Glomerular visceral epithelial cell (primary cell): ENCODE measurements at regions not wholly inside any gene's neighbourhood (a gene's known extent, or its start where the extent isn't known, plus 50 kb on each side); places are given as distances from the start of the nearest gene placed in this dataset.

Experiments used
- DNase-seq: peaks from one replicate; pipeline ENCODE4 v3.0.0-alpha.2; 2016; ENCODE audit errors: extremely low spot score

DNA sequence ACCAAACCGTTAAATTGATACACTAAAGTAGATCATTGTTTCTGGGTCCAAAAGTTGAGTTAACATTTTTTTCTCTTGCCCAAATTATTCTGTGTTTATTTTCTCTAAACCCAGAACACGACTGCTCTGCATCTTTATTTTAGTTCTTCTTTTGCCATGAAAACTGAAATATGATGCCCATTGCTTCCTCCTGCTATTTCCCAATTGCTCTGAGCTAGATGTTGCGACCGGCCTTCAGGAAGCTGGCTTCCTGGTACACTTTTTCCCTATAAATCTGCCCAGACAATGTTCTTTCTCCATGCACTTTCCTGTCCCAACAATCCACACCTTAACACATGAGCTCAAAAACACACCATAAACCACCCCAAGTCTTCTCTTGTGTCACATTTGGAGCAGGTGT lies 501.4 kb downstream of the FBXO15 start:
- DNase-seq = no peak

DNA sequence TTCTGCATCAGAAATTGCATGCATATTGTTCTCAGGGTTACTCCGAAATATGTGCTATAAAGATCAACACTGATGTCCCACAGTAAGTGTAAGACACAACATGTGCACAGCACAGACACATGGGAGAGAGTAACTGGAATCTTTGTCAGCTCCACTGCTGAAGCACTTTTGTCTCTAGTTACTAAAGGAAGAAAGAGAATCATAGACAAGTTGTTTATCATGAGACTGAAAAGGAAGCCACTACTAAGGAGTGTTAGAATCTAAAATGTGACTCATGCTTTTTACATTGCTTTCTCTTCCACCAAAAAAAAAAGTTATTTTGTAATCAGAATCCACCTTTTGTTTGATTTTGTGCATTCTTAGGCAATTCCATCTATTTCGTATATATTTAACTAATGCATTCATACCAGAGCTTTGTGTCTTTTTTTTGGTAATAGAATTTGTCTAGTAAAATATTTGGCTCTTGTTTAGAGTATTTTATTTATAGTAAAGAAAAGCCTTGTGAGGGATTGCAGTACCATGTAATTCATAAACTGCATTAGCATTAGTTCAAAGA lies 502.4 kb downstream of the FBXO15 start:
- DNase-seq = no peak

DNA sequence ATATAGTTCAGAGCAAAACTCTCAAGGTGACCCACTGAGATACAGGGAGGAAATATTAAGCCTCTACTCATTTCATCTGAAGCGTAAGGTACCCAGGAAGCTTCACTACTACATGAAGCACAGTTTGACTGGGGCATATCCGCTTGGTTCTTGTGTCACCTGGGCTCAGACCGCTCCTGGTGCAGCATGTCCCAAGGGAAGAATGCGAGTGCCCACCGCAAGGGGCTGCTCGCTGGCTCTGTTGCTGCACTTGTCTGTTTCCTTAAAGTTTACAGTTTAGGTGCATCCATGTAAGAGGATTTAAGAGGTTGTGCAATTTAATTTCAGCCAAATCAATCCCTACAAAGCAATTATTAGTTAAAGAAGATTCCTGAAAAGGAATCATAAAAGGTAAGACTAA lies 507.8 kb downstream of the FBXO15 start:
- DNase-seq = no peak

DNA sequence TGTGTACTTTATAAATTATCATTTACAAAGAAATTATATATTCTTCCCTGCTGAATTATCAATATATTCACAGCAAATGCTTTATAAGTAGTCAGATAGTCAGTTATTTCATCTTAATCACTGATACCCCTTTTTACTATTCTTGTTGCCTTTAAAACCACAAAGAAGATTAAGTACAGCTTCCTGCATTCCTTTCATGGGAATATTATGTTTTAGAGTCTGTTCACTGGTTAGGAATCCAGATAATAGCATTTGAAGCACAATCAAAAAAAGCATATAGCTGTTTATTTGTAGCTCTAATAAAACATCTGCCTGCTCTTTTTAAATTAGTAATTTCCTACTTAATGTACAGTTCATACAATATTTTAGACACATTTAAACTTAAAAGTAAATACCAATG lies 508.9 kb downstream of the FBXO15 start:
- DNase-seq = no peak

DNA sequence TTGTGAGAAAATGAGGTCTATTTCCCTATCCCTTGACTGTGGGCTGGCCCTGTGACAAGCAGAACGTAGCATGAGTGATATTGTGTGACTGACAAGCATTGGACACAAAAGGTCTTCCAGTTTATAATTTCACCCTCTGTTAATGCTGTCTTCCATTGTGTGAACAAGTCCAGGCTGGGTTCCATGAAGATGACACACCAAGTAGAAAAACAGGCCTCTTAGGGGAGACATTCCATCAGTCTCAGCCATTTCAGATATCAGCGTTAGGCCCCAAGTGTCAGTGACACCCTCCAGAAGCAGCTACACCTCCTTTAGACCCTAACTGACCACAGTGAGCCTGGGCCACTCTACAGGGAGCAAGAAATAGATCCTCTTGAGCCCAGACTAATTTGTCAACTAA lies 511.3 kb downstream of the FBXO15 start:
- DNase-seq = no peak

DNA sequence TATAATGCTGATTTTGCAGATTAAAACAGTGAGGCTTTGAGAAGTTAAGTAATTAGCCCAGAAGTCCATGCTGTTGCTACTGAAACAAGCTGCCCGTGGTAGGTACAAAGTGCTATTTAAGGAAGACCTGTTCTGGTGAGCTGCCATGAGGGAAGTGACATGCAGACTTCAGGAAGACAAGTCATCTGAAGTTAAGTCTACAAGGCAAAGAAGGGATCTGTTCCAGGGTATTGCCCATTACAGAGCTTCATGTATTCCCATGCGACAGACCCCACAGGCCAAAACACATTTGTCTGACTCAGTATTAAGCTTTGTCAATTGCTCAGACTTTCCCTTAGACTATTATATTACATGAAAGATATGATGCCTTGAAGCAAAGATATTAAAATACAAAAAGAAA lies 520.8 kb downstream of the FBXO15 start:
- DNase-seq = no peak

DNA sequence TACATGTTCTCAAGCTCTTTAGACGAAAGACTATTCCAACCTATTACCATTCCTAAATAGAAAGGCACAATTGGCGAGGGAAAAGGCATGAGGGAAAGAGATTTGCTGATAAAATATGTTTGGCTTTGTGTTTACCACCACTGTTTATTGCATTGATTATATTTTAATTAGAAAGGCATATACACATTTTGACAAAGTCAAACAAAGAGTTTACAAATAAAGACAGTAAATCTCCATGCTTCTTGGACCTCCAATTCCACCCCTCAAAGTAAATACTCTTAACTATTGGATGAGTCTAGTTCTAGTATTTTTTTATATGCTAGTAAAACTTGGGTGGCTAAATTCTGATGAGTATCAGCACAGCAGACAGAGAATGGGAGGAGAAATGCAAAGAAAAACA lies 521.4 kb downstream of the FBXO15 start:
- no peak for DNase-seq

DNA sequence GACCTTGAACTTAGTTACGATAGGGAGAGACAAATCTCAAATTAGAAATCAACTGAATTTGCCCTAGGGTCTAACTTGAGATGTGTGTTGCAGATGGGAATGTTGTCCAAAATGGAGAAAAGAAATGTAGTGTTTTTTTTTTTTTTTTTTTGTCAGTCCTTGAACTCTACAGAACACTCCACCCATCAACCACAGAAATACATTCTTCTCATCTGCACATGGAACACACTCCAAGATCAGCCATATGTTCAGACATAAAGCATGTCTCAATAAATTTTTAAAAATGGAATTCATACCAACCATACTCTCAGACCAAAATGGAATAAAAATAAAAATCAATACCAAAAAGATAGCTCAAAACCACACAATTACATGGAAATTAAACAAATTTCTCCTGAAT lies 526.5 kb downstream of the FBXO15 start:
- no peak for DNase-seq

DNA sequence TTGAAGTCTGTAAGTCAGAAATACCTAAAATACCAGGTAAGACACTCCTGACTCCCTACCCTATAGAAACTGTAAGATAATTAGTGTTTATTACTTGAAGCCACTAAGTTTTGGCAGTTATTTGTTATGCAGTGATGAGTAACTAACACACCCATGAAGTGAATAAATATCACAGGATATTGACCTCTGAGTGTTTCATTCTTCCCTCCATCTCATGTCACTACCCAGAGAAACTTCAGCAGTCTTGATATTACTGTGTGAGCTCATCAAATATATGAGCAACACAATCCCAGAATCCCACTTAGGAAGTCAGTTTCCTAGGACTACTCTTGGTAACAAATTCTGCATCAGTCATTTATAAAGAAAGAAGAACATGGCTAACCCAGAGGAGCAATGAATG lies 529.7 kb downstream of the FBXO15 start:
- DNase-seq = no peak

DNA sequence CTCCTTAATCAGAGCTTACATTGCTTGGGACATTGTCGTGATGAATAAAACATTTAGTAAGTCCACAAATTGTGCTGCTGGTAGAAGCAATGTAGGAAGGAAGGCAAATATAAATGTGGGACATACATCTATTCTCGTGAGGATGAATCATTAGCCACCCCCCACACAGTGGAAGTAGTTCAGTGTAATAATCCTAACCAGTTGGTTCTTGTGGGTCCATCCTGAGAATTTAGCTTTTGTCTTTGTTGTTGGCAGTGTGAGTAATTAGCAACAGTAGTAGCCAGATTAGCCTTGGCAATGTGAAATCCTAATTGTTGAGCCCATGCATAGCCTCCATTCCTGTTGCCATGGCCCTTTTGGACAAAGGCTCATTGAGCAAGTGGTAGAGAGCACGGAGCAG lies 532.1 kb downstream of the FBXO15 start:
- peak; percentile 35 for DNase-seq

DNA sequence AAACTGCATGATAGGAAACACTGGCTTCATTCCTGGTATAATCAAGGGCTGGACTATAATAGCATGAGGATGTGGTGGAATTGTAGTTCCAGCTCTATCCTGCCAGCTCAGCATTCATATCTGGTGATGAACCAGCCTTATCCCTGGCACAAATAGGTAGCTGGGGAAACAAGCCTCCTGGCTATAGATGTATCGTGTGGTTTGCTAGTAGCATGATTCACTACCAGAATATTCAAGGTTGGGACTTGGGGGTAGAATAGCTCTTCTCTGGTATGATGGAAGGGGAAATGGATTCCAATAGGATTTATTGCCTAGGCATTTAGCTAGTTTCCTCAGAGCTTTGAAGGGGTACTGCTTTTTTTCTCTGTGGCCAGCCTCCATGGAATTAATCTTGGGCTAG lies 532.8 kb downstream of the FBXO15 start:
- DNase-seq = peak; percentile 91

DNA sequence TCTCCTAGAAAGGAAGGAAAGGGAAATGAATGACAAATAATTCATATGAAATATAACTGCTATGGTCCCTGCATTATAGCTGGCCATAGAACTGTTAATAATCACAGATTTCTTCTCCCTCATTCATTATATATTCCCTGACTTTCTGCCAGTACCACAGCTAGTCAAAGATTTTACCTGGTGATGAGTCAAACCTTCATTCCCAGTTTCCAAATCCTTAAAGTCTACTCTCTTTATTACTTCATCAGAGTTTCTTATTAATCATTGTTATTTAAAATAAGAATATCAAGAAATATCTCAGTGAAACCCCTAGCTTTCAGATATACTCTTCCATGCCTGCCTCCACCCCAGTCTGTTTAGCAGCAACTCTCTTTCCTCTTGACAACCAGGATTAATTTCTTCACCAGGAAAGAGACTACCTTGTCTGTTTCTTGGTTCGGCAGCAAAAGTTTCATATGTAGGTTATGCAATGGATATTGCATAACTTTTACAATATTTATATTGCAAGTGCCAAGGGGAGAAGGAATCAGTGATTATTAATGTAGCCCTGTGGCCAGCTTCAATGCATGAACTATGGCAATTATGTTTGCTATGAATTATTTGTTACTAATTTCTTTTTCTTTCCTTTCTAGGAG lies 533.8 kb downstream of the FBXO15 start:
- DNase-seq = no peak

DNA sequence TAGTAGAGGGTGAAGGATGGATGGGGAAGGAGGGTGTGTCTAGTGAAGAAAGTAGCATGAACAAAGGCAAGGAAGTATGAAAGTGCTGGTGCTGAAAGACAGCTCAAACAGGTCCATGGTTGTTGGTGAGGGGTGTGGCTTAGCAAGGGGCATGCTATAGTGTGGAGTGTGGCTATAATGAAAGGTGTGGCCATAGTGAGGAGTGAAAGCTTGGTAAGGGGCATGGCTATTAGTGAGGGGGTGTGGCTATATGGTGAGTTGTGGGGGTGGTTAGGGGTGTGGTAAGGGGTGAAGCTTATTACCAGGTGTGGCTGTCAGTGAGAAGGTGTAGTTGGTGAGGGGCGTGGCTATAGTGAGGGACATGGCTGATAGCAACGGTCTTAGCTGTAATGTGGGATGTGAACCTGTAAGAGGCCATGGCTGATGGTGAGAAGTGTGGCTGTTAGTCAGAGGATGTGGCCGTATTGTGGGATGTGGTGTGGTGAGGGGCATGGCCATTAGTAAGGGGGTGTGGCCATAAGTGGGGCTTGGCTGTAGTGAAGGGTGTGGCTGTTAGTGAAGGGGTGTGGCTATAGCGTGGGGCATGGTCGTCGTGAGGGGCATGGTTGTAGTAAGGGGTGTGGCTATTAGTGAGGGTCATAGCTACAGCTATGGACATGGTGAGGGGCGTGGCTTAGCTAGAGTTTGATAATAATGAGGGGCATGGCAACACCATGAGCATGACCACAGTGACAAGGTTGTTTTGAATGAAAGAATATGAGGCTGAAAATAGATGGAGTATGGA lies 549.6 kb downstream of the FBXO15 start:
- no peak for DNase-seq

DNA sequence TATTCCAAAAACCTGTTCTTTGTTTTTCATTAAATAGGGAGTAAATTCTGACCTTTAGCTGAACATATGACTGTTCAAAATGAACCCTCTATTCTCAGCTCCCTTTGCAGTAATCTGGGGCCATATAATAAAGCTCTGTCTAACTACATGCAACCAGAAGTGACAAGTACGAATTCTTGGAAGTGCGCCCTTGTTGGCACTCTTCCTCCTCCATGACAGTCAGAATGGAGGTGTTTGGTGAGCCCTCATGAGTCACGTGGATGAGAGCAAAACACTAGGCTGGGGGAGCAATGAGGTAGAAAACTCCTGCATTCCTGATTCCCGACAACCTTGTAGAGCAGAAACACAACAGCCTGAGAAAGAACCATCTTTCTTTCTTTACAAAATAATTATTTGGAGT lies 552.9 kb downstream of the FBXO15 start:
- DNase-seq = peak; percentile 66

DNA sequence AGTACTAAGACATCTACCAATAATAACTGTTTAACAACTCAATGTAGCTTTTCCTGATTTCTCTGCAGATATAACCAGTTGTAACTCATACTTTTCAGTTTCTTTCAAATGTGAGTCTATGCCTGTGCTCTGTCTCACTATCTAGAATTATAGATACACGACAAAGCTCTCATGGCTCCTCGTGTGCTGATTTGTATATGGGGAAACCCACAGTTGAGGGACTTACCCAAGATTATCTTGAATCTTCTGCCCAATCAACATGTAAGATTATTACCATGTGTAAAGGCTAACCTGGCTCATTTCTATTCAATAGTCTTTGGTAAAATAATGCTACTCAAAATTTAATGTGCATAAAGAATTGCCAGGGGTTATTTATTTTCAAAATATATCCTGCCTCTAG lies 554.4 kb downstream of the FBXO15 start:
- DNase-seq = no peak

DNA sequence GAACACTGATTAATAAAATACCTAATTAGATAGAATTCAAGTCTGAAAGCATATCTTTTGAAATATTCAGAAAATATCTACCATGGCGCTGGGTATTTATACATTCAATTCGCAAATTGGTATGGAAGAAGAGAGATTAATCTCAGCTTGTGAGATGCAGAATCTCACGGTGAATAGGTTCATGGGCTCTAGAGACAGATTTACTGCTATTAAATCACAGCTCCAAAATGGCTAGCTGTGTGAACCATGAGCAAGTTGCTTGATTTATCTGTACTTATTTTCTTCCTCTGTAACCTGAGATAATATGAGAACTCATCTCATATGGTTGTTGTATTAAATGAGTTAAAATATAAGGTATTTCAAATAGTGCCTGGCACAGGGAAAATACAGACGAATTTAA lies 556.7 kb downstream of the FBXO15 start:
- no peak for DNase-seq

DNA sequence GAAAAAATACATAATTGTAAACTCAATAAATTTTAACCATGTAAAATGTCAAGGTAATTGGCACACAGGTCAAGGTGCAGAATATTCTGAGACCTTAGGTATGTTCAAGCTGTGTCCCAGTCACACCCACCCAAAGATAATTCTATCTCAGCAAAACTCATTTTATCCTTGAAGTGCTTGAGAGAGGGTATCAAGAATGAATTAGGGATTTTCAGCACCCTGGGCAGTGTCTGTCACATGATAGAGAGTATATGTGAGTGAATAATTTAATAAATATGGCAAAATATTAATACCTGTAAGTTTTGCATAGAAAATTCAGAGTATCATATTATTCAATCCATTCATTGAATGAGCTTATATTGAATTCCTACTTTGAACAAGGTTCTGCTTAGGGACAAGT lies 567.9 kb downstream of the FBXO15 start:
- no peak for DNase-seq

DNA sequence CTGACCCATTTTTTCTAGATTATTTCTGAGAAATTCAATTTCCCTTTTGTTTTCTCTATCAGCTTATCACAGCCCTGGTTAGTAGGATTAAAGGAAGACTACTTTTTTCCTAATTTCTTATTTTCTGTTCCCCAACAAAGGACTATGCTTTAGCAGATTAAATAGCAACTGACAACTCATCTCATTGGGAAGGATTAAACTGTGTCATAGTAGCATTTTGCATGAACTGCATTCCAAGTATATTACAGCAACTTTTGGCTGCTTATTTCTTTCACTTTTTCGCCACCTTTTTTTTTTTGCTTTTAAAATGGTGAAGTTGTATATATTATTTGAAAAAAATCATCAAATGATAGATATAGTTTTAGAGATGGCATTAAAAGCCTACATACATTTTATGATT lies 570.3 kb downstream of the FBXO15 start:
- DNase-seq = no peak

DNA sequence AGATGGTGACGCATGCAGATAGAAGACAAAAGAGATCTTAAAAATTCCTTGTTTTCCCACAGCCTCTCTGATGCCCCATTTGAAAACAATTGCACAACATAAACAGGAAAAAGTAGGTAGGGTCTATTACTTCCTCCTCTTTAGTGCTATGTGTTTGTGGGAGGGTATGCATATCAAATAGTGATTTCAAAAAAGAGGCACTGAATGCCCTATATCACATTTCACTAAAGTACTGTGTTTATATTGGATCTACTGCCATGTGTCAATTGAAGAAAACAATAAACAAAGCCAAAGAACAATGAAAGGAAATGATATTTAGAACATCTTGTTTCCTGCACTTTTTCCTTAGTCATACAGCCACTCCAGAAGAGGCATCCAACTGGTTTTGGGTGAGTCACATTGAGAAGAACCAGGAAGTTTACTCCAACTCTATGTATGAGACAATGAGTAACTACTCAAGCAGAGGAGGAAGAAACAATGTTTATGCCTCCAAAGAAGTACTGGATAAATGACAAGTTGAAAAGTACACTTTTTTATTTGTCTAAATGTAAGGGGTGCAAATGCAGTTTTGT lies 583.6 kb downstream of the FBXO15 start:
- peak; percentile 31 for DNase-seq

DNA sequence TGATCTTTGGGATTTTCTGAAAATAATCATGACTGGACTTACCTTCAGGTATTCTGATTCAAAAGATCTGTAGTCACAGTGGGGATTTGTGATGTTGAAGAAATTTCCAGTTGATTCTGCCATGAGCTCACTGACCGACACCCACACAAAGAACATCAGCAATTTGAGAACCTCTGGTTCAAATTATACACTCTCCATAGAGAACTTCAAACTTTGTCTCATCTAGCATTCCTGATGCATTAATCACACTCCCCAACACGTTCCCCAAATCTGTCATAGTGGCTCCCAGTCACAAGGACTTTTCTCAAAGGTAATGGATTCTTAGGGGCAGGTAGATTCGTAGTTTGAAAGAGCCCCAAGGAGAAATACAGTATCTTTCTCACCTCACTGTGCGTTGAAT lies 584.3 kb downstream of the FBXO15 start:
- DNase-seq = peak; percentile 1

DNA sequence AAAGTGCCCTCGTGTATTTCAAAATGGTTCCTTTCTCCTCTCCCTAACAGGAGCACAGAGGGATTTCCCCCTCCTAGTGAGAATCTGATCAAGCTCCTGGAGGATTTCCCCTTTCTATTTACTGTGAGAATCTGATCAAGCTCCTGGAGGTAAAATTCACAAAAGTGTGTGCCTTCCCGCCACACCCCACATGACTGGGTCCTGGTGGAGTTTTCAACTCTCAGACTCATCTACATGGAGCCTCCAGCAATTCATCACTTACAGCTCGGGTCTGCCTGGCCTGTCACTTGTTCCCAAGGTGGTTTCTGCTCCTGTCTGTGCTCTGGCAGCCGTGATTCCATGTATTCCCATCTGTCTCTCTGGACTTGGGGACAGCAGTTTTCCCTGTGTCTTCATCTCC lies 590.7 kb downstream of the FBXO15 start:
- DNase-seq = no peak

DNA sequence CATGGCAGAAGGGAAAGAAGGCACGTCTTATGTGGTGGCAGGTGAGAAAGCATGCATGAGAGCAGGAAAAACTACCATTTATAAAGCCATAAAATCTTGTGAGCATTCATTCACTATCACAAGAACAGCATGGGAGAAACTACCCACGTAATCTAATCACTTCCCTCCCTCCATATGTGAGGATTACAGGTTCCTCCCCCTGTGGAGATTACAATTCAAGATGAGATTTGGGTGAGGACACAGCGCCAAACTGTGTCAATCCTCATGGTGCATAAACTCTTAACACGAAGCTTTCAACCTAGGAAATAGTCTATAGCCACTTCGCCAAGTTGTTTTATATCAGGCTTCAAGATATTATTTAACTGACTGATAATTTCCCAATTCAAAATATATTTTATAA lies 595.5 kb downstream of the FBXO15 start:
- no peak for DNase-seq

DNA sequence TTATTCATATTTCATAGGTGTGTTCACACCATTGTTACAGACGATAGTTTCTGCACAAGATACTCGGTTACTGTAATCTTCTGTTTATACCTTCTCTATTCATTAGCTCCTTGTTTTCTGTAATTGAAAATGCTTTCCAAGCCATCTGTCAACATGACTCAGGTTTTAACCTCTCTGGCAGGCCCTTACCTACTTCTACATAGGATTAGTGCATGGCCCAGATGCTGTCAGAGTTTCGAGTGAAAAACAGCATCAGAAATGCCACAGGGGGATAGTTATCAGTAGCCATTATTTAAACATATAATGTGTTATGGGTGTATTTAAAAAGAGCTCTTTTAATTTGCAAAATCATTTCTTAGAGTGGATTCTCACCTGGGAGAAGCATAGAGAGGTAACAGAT lies 596.4 kb downstream of the FBXO15 start:
- DNase-seq = no peak
